CD4-positive, CD25-positive, alpha-beta regulatory T cell (primary cell): ENCODE measurements at regions not wholly inside any gene's neighbourhood (a gene's known extent, or its start where the extent isn't known, plus 50 kb on each side); places are given as distances from the start of the nearest gene placed in this dataset.
"Not testable (repeated sequence)": the region's sequence is repeated elsewhere in the genome, so short reads cannot be mapped to it uniquely, and the experiment has no call there.

Experiments used
- ATAC-seq, 2 donors: fragments of 150-1000 bp; cut with Tn5 transposase; one replicate each; pipeline ENCODE4 v1.10.0; 2021; ENCODE audit warnings: low read depth in 2 of 2, moderate number of reproducible peaks in 2 of 2, moderate library complexity in 1 of 2
- DNase-seq, 3 donors: peaks; one replicate each; pipeline versions ENCODE4 v3.0.0 to v3.0.0-alpha.2; 2012 to 2022; ENCODE audit warnings: mixed read lengths in 1 of 3
- H3K27ac ChIP-seq: one replicate; pipeline ENCODE4 v1.7.0; 2013; ENCODE audit warnings: mild to moderate bottlenecking, low read length; ENCODE audit not compliant: insufficient read depth, poor library complexity, severe bottlenecking
- H3K27me3 ChIP-seq: one replicate; pipeline ENCODE4 v1.7.0; 2013; ENCODE audit warnings: low read length; ENCODE audit not compliant: control insufficient read depth, insufficient read depth
- H3K36me3 ChIP-seq: one replicate; pipeline ENCODE4 v1.7.0; 2013; ENCODE audit warnings: mild to moderate bottlenecking, low read length, moderate library complexity; ENCODE audit not compliant: control insufficient read depth, insufficient read depth
- H3K4me1 ChIP-seq: 2 replicates; pipeline ENCODE4 v1.7.0; 2013; ENCODE audit warnings: mild to moderate bottlenecking, low read length; ENCODE audit not compliant: insufficient read depth, control insufficient read depth, poor library complexity, severe bottlenecking
- H3K4me3 ChIP-seq: one replicate; pipeline ENCODE4 v1.7.0; 2013; ENCODE audit warnings: low read depth, mild to moderate bottlenecking, low read length, moderate library complexity
- H3K9me3 ChIP-seq, 2 experiments: 1 replicate in 1 of 2; 2 replicates in 1 of 2; pipeline ENCODE4 v1.7.0; 2013; ENCODE audit warnings: low read length in 2 of 2, mild to moderate bottlenecking in 1 of 2, moderate library complexity in 1 of 2; ENCODE audit not compliant: control insufficient read depth in 2 of 2
- H3K27ac Mint-ChIP-seq, 3 donors: one replicate each; pipeline ENCODE4 v1.8.0; 2020 to 2022; ENCODE audit warnings: mild to moderate bottlenecking in 3 of 3, mixed read lengths in 3 of 3, moderate library complexity in 2 of 3
- H3K27me3 Mint-ChIP-seq: one replicate; pipeline ENCODE4 v1.8.0; 2022; ENCODE audit warnings: mild to moderate bottlenecking, mixed read lengths
- H3K36me3 Mint-ChIP-seq: one replicate; pipeline ENCODE4 v1.8.0; 2020; ENCODE audit warnings: mixed read lengths
- H3K4me1 Mint-ChIP-seq, 4 donors: one replicate each; pipeline ENCODE4 v1.8.0; 2020 to 2022; ENCODE audit warnings: mixed read lengths in 4 of 4, mild to moderate bottlenecking in 1 of 4
- H3K4me3 Mint-ChIP-seq, 4 donors: one replicate each; pipeline ENCODE4 v1.8.0; 2020 to 2022; ENCODE audit warnings: mild to moderate bottlenecking in 4 of 4, mixed read lengths in 4 of 4, moderate library complexity in 3 of 4
- H3K9me3 Mint-ChIP-seq, 7 donors: one replicate each; pipeline ENCODE4 v1.8.0; 2020 to 2022; ENCODE audit warnings: mixed read lengths in 7 of 7, mild to moderate bottlenecking in 3 of 7, moderate library complexity in 2 of 7

- not testable (repeated sequence) for H3K27ac ChIP-seq, H3K36me3 Mint-ChIP-seq, H3K4me1 ChIP-seq, DNase-seq, H3K36me3 ChIP-seq, H3K9me3 ChIP-seq, H3K4me1 Mint-ChIP-seq, H3K27me3 Mint-ChIP-seq, H3K27me3 ChIP-seq, ATAC-seq, H3K4me3 Mint-ChIP-seq, H3K27ac Mint-ChIP-seq, H3K4me3 ChIP-seq
- peaks cover 0 to 13% (median 7%) of the 10 kb centered on the region in 7 donors for H3K9me3 Mint-ChIP-seq
Observed at GRCh38 chr10:95137990-95138625, 55.9 kb upstream of the ACSM6 start.

- H3K27ac Mint-ChIP-seq: no peak overlapping the region
- no peaks in the 10 kb centered on the region for H3K9me3 ChIP-seq
- no peaks in the 10 kb centered on the region for H3K27me3 ChIP-seq
- H3K4me1 ChIP-seq: no peaks in the 10 kb centered on the region
- no peaks in the 10 kb centered on the region for H3K27me3 Mint-ChIP-seq
- no peaks in the 10 kb centered on the region for H3K36me3 ChIP-seq
- no peaks in the 10 kb centered on the region for H3K4me1 Mint-ChIP-seq
- H3K36me3 Mint-ChIP-seq: no peaks in the 10 kb centered on the region
- no peak overlapping the region for H3K4me3 ChIP-seq
- no peak overlapping the region for H3K27ac ChIP-seq
- peaks cover 0 to 4% (median 0%) of the 10 kb centered on the region in 7 donors for H3K9me3 Mint-ChIP-seq
- ATAC-seq (no peak), DNase-seq (no peak)
- H3K4me3 Mint-ChIP-seq: no peak overlapping the region
Observed at GRCh38 chr10:95134490-95134889, 59.5 kb upstream of the ACSM6 start.

DNA sequence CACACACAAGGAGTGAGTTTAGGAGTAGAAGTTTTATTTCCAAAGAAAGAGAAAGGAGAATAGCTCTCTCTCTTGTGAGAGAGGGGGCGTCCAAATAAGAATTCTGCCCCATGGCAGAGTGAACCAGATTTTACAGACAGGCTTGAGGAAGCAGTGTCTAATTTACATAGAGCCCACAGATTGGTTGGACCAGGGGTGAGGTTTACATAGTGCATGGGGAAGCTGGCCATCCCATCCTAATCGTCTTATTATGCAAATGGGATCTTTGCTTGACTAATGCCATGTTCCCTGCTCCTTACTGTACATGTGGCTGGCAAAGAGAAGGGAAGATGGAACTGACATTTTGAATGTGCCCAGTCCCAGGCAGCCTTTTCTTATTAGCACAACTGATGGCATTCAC lies 60.0 kb upstream of the ACSM6 start:
- Histone ChIP-seq H3K27me3 (no peaks in the 10 kb centered on the region), H3K9me3 (no peaks in the 10 kb centered on the region), H3K4me1 (no peaks in the 10 kb centered on the region), H3K27ac (no peak overlapping the region), H3K4me3 (no peak overlapping the region), H3K36me3 (no peaks in the 10 kb centered on the region)
- H3K9me3 Mint-ChIP-seq: peaks cover 0 to 4% (median 0%) of the 10 kb centered on the region in 7 donors
- H3K27me3 Mint-ChIP-seq: no peaks in the 10 kb centered on the region
- H3K4me3 Mint-ChIP-seq: no peak overlapping the region
- H3K27ac Mint-ChIP-seq: no peak overlapping the region
- no peak for ATAC-seq
- no peaks in the 10 kb centered on the region for H3K4me1 Mint-ChIP-seq
- no peaks in the 10 kb centered on the region for H3K36me3 Mint-ChIP-seq
- no peak for DNase-seq

GRCh38 chr10:95133016-95133752 lies 60.9 kb upstream of the ACSM6 start:
- Mint-ChIP-seq H3K27me3 (no peaks in the 10 kb centered on the region), H3K4me1 (no peaks in the 10 kb centered on the region), H3K9me3 (peaks cover 0 to 4% (median 0%) of the 10 kb centered on the region in 7 donors), H3K27ac (no peak overlapping the region), H3K4me3 (no peak overlapping the region), H3K36me3 (no peaks in the 10 kb centered on the region)
- no peak overlapping the region for H3K4me3 ChIP-seq
- H3K9me3 ChIP-seq: no peaks in the 10 kb centered on the region
- DNase-seq: peak in 2 of 3 donors; percentile 16 to 73
- H3K27me3 ChIP-seq: no peaks in the 10 kb centered on the region
- H3K4me1 ChIP-seq: no peaks in the 10 kb centered on the region
- ATAC-seq: no peak
- no peaks in the 10 kb centered on the region for H3K36me3 ChIP-seq
- no peak overlapping the region for H3K27ac ChIP-seq

DNA sequence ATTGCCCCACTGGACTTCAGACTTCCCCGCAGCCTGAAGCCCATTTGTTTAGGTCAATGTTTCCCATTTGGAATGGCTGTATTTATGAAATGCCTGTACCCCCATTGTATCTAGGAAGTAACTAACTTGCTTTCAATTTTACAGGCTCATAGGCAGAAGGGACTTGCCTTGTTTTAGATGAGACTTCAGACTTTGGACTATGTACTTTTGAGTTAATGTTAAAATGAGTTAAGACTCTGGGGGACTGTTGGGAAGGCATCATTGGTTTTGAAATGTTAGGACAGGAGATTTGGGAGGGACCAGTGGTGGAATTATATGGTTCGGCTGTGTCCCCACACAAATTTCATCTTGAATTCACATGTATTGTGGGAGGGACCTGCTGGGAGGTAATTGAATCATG lies 61.1 kb upstream of the CYP2C8 start:
- not testable (repeated sequence) for H3K4me3 Mint-ChIP-seq, H3K27me3 Mint-ChIP-seq, H3K9me3 Mint-ChIP-seq, H3K27me3 ChIP-seq, H3K4me1 ChIP-seq, H3K4me1 Mint-ChIP-seq, ATAC-seq, DNase-seq, H3K27ac Mint-ChIP-seq, H3K36me3 Mint-ChIP-seq, H3K36me3 ChIP-seq, H3K9me3 ChIP-seq, H3K4me3 ChIP-seq, H3K27ac ChIP-seq

- H3K9me3 ChIP-seq: no peaks in the 10 kb centered on the region
- Mint-ChIP-seq H3K4me1 (no peaks in the 10 kb centered on the region), H3K27ac (no peak overlapping the region), H3K27me3 (peaks cover 3% of the 10 kb centered on the region), H3K4me3 (no peak overlapping the region), H3K9me3 (peaks cover 0 to 9% (median 0%) of the 10 kb centered on the region in 7 donors), H3K36me3 (no peaks in the 10 kb centered on the region)
- no peaks in the 10 kb centered on the region for H3K36me3 ChIP-seq
- DNase-seq (no peak), ATAC-seq (no peak)
- no peaks in the 10 kb centered on the region for H3K4me1 ChIP-seq
- H3K27me3 ChIP-seq: no peaks in the 10 kb centered on the region
- H3K27ac ChIP-seq: no peak overlapping the region
- no peak overlapping the region for H3K4me3 ChIP-seq
Observed at GRCh38 chr10:95125582-95125981, 56.3 kb upstream of the CYP2C8 start.

DNA sequence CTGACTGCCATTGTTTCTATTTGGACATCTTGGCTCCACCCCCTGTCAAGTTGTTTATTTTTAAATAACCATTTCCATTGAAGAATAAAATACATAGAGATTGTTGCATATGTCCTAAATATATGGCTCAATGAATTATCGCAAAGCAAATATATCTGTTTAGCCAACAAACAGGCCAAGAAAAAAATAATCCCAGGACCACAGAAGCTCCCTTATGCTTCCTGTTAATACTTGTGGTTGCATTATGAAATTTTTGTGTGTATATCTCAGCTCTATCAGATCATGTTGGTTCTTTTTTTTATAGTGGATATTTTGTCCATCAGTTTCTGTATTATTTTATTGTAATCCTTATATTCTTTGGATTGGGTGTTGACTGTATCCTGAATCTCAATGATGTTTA lies 53.4 kb upstream of the CYP2C8 start:
- Mint-ChIP-seq H3K36me3 (no peaks in the 10 kb centered on the region), H3K27ac (no peak overlapping the region), H3K27me3 (peaks cover 4% of the 10 kb centered on the region), H3K4me1 (no peaks in the 10 kb centered on the region), H3K4me3 (no peak overlapping the region), H3K9me3 (peaks cover 0 to 20% (median 4%) of the 10 kb centered on the region in 7 donors)
- no peak for DNase-seq
- Histone ChIP-seq H3K36me3 (no peaks in the 10 kb centered on the region), H3K27me3 (no peaks in the 10 kb centered on the region), H3K4me1 (no peaks in the 10 kb centered on the region), H3K27ac (no peak overlapping the region), H3K9me3 (no peaks in the 10 kb centered on the region), H3K4me3 (no peak overlapping the region)
- no peak for ATAC-seq

DNA sequence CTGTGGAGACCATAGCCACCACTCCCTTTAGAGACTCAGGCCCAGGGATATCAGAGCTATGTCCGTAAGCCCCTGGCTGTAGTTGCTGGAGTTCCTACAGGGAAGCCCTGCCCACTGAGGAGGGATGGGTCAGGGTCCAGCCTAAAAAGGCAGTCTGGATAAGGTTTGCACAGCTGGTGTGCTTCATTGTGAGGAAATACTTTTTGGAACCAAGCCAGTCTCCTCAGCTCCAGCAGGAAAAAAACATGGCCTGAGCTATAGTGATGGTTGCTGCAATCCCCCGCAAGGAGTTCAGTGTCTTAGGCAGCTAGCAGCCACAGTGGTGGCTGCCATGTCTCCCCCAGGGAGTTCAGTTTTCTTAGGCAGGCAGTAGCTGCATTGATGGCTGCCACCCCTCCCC lies 52.6 kb upstream of the CYP2C8 start:
- no peak overlapping the region for H3K4me3 ChIP-seq
- no peaks in the 10 kb centered on the region for H3K9me3 ChIP-seq
- no peak overlapping the region for H3K27ac ChIP-seq
- DNase-seq (no peak), ATAC-seq (no peak)
- Mint-ChIP-seq H3K36me3 (no peaks in the 10 kb centered on the region), H3K4me3 (no peak overlapping the region), H3K4me1 (no peaks in the 10 kb centered on the region), H3K27ac (no peak overlapping the region), H3K9me3 (peaks cover 0 to 21% (median 4%) of the 10 kb centered on the region in 7 donors), H3K27me3 (peaks cover 4% of the 10 kb centered on the region)
- no peaks in the 10 kb centered on the region for H3K27me3 ChIP-seq
- H3K4me1 ChIP-seq: no peaks in the 10 kb centered on the region
- H3K36me3 ChIP-seq: no peaks in the 10 kb centered on the region
